HG03159 (cell line): ENCODE measurements at regions not wholly inside any gene's neighbourhood (a gene's known extent, or its start where the extent isn't known, plus 50 kb on each side); places are given as distances from the start of the nearest gene placed in this dataset.

Source experiments
- ATAC-seq: cut with Tn5 transposase; IDR thresholded peaks from one replicate; pipeline ENCODE4 v1.9.1; 2021; ENCODE audit warnings: mild to moderate bottlenecking, moderate library complexity; ENCODE audit not compliant: unreplicated experiment

DNA sequence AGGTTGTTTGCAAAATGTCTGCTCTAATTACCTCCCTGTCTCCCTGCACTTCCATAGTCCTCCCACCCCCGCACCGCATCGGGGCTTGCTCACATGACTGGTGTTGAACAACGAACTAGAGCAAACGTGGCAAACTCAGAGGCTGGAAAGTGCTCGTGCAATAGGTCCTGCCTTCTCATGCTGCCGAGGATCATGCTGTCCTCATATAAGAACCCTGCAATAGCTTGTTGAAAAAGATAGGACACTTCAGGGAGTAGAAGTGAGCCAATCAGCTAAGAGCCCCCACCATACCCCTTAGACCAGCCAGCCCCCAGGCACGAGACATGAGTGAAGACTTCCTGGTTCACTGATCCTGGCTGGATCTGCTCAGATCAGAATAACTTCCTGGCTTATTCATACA lies 219.2 kb downstream of the C6orf118 start:
- no peak for ATAC-seq

DNA sequence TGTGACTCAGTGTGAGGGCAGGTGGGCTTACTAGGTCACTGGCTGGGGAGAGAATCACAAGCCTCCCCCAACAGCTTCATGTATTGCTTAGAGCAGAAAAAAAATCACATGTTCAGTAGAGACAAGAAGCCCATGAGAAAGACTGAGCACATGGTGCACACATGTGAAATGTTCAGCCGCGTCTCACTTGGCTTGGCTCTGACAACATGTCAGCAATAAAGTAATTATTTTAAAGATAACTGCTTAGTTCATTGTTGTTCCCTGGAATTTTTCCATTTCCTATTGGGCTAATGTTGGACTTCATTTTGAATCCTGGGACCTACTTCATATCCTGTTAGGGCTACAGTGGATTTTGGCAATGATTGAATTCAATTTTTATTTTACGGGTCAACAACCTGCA lies 222.6 kb downstream of the C6orf118 start:
- no peak for ATAC-seq

DNA sequence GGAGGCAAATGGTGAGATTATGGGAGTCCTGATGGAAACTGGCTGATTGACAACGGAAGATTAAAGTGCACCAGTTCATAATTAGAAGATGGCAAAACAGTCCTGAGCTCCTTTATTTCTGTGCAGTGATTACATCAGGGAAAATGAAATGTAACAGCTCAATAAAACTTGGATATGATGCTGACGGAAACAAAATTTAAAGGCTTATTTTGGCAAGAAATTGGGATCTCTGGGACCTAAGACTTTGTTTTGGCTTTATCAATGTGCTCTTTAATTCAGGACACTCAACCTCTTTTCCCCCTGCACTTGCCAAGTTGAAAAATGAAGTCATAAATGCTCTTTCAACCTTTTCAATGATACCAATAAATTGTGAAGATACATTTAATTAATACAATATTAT lies 226.8 kb downstream of the C6orf118 start:
- ATAC-seq: no peak

DNA sequence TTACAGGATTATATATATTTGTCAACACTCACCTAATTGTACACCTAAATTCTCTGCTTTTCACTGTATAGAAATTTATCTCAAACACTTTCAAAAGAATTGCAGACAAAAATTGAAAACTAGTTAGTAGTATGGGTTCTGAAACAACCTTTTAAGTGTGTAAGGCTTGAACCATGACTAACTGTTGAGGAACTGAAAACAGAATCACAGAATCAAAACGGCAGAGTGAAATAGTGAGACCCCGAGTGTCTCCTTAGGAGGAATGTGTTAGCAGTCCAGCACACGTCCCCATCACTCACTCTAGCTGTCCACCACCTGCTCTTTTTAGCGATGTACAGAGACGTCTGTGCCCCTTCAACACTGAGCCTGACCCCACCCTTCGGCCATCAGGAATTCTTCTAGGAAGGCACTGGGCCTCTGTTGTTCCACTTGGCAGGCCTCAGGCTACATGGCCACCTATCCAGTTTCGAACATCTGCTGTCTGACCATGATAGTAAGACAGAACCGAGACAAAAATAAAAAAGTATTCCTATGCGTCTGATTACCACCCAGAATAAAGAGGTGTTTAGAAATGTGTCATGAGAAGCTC lies 227.4 kb downstream of the C6orf118 start:
- no peak for ATAC-seq

DNA sequence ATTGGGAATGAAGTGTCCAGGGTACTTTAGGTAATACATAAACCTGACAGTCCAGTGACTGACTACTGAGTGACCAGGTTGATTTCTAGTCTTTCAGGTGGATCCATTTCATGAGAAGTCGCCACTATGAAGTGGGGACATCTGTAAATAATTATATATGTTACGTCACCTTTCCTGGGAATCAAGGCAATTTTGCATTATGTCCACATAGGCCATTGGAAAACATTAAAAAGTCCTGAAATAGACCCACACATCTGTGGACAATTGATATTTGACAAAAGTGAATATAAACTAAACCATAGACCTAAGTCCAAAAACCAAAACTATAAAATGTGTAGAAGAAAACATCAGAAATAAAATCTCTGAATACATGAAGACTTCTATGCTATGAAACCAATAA lies 231.5 kb downstream of the C6orf118 start:
- ATAC-seq: no peak

DNA sequence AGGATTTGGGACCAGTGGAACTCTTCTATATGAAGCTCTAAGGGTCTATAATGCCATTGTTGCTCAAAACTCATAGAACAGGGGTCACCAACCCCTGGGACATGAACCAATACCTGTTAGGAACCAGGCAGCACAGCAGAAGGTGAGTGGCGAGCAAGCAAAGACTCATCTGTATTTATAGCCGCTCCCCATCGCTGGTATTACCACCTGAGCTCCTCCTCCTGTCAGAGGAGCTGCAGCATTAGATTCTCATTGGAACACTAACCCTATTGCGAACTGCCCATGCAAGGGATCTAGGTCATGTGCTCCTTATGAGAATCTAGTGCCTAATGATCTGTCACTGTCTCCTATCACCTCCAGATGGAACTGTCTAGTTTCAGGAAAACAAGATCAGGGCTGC lies 237.5 kb downstream of the C6orf118 start:
- ATAC-seq: no peak

DNA sequence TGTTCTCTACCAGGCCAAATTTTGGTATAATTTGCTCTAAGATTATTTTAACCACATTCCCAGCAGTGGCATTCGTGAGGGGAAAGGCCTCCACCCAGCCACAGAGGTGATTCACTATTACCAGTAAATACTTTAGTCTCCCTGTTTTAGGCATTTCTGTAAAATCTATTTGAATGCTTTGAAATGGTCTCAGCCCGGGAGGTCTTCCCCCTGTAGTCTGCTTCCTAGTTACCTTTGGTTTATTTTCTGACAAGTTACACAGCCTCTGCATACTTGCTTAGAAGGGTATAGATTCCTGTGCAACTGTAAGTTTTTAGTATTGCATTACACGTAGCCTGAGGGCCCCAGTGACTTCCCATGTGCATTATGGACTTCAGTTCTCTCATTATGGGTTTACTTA lies 248.7 kb downstream of the C6orf118 start:
- ATAC-seq: no peak

DNA sequence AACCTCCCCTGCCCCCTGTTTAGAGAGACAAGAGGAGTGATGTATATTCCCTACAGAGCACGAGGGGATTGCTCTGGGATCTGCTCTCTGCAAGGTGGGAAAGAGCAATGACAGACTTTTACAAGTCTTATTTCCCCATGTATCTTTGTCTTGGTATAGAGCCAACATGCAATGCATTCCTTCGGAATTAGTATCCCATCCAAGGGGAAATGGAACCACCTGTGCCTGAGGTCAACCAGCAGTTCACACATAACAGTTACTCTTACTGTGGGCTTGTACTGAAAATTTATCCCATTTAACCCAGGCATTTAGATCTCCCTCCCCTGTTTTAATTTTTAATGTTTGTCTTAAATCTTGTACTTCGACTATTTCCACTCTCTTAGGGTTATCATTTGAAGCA lies 250.4 kb downstream of the C6orf118 start:
- no peak for ATAC-seq

DNA sequence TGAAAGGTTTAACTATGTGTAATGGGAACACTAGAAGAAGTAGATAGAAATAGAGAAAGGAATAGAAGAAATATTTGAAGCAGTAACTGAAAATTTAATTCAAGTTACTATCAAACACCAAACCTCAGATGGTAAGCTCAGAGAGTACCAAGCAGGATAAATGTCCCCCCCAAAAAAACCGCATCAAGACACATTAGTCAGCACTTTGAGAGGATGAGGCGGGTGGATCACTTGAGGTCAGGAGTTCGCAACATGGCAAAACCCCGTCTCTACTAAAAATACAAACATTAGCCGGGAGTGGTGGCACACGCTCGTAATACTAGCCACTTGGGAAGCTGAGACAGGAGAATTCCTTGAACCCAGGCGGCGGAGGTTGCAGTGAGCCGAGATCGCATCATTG lies 253.1 kb downstream of the C6orf118 start:
- ATAC-seq: no peak

DNA sequence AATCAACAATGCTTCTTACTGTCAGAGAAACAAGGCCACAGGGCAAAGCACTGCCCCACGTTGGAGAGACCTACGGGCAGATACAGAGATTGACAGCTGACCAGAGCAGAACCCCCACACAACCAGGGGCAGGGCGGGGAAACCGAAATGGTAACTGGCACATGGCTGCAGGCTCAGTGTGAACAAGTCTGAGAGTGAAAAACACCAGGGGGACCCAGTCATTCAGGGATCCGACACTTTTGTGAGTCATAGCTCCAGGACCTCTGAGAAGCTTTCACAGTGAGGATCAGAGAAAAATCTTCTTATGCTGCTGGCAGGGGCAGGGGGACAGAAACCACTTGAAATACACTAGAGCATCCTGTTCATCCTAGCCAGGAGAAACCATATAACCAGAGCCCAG lies 254.2 kb downstream of the C6orf118 start:
- no peak for ATAC-seq

DNA sequence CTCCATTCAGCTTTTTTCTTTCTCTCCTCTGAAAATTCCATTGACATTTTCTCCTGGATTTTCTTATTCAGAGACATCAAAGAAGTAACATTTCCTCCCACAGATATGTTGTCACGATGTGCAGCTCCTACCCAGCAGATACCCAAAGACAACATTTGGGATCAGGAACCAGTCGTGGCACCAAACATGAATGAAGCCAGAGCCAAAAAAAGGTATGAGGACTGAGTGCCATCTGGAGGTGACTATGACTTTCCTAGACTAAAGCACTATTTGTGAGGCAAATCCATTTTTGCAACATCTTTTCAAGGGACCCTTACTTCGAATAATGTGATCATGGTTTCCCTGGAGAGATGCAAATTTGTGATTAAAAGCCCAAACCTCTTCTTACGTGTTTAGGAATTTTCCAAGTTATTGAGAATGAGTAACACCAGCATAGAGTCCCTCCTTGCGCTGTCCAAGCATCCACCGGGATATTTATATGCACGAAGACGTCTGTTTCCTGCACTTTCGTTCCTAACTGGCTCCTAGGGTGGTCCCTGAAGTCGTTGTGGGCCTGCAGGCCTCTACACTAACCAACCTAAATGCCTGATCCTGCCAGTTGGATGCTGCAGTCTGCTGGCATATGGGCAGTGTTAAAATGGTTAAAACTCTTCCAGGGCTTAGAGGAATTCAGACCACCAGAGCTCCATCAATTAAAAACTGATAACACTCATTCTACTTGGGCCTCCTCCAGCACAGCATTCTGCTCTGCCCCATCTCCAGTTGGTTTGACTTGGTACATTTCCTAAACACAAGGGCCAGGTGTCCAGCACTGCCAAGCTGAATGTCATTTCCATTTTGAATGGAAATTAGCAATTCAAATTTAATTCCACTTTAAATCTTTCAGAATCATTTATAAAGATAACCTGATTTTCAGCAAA lies 256.6 kb downstream of the C6orf118 start:
- ATAC-seq: no peak

DNA sequence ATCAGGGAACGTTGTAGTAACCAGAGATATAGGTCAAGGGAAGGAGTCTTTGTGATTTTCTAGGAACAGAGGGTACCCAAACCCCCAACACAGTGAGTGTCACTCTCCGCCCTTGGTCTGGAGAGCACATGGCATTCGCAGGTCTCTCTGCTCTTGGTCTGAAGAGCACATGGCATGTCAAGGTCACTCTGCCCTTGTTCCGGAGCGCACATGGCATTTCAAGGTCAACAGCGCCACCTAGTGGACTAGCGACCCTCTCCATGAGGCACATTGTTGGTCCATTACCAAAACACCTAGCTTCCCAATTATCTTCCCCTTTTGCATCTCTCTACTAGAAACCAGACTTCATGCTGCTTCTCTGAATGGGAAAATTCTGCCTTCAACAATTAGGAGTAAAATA lies 260.0 kb downstream of the C6orf118 start:
- ATAC-seq: no peak

DNA sequence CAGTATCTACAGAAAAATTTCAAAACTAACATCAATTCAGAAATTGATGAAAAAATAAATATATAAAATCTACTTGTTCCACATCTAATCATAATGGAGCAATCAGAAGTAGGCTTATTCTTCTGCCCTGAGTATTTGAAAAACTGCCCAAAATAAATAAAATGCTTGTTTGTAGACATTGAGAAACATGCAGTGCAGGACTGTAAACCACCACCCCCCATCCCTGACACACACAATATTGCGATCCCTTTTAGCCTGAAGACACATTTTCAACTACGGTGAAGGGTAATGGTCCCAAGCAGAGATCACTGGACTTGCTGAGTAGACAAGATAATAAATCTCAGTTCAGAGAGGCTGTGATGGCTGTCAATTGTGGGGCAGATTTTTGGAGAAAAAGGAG lies 261.5 kb downstream of the C6orf118 start:
- ATAC-seq: no peak

DNA sequence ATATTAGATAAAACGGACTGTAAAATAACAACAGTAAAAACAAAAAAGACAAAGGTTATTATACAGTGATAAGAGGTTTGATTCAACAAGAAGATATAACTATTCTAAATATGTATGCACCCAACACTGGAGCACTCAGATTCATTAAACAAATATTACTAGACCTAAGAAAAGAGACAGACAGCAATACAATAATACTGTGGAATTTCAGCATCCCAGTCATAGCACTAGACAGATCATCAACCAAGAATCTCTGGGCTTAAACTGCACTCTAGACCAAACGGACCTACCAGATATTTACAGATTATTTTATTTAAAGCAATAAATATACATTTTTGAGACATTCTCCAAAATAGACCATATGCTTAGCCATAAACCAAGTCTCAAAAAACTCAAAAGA lies 263.8 kb downstream of the C6orf118 start:
- no peak for ATAC-seq

DNA sequence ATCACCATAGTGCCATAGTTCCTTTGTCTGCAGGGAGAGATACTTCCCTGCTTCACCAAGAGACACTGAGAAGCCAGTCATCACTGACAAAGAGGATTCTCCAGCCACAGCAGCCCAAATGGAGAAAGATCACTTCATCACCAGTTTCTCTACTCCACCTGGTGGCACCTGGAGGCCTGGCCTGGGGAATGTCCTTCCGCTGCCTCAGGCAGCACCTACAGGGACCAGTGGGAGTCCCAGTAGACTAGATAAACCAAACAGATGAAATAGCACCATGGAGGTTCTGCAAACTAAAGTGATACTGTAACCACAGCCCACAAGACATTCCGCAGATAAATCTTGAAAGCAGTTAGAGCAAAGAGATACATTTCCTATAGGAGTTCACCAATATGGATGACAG lies 266.5 kb downstream of the C6orf118 start:
- ATAC-seq: no peak

DNA sequence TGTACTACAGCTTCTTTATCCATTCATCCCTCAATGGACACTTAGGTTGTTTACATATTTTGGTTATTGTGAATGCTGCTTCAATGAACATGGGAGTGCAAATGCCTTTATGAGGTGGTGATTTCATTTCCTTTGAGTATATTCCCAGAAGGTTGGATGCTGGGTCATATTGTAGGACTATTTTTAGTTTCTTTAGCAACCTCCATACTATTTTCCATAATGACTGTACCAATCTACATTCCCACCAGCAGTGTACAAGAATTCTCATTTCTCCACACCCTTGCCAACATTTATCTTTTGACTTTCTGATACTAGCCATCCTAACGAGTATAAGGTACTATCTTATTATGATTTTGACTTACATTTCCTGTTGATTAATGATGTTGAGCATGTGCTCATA lies 269.0 kb downstream of the C6orf118 start:
- ATAC-seq: no peak

DNA sequence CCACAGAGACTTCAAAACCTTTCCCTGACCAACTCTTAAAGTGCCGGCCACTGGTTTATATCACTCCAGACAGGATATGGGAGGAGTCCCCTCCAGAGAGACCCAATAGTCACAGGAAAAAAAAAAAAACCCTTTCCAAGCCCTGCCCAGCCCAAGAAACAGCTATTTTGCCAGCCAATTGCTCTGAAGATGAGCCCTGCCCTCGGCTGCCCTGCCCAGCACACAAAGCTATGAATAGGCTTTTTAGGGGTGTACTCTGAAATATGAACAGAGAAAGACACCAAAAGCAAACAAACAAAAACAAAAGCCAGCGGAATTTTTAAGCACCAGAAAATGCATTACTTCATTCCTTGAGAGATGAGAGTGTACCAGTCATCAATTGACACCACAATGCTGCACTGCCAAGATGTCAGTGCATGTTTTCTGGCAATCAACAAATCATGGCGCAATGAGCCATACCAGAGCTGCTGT lies 275.1 kb downstream of the C6orf118 start:
- ATAC-seq: no peak

DNA sequence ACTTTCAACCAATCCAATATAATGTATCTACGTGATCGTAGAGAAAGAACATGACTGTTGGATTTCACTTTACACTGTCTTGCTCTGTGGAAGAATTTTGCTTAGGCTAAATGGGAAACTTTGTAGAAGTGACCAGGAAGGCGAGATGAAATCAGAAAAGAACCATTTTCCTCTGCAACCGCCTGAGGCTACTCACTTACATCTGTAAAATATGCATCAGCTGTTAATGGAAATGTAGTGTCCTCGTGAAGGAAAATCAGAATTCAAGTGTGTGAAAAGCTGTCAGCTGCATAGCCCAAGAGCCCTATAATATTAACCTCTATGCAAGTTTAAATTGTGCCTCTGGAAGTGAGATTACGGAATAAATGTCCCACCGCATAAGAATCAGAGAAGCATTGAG lies 277.9 kb downstream of the C6orf118 start:
- no peak for ATAC-seq

DNA sequence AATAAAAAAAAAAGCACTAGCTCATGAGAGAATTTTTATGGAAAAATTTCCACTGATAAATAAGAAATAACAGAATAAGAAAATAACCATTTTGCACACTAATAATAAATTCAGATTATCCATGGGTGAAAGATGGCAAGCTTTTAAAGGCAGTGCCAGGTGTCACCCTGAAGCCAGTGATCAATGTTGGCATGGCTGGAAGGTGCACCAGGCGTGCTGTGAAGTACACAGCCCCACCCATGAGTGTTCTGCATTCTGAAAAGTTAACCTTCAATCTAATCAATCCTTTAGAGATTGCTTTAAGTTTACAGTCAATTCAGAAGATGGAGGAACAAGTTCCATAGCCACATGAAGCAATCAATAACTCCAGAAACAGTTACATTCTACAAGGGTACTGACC lies 284.4 kb downstream of the C6orf118 start:
- ATAC-seq: no peak

DNA sequence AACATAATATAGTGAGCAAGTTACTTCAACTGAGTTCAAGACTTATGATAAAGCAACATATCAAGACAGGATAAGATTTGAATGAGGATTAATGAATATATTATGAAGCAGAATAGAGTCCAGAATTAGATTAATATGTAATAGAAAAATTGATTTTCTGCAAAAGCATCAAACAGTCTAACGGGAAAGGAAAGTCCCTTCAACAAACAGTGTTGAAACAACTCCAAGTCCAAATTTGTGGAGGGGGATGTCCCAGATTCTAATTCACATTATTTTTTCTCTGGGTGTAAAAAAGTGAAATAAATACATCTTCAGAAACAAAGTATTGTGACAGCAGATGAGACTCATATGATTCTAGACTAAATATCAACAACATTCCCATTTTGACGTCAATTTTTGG lies 289.7 kb downstream of the C6orf118 start:
- ATAC-seq: no peak

DNA sequence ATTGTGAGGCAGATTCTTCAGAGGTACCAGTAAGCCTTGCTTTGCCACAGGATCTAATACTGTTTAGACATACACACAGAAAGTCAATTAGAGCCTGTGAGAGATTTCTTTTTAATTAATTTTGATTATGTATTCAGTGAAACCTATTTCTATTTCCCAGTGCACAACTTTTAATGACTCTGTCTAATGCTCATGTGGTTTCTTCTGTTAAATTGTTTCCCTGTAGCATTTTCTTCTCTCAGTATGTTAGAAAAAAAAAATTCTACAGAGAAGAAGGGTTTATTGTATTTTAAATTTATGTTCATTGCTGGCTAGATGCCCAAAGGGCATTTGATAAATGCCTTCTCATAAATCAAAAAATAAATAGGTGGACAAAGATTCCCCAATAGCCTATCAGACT lies 293.7 kb downstream of the C6orf118 start:
- ATAC-seq: no peak

DNA sequence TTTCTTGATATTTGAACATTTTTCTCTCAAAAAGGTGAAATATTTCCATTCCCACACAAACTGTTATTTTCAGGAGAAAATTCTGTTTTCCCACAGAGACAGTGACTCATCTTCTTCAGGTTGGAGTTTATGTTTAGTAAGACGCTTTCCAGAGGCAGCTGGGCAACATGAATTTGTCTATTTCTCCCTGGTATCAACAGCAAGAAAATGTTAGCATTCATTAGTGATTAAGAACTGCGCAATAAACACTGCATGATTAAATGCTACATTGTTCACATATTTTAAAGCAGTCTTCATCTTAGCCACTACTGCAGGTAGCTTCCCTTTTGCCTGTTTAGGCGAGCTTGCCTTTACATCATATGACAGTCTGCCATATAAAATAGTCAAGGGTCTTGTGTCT lies 295.7 kb downstream of the C6orf118 start:
- no peak for ATAC-seq

DNA sequence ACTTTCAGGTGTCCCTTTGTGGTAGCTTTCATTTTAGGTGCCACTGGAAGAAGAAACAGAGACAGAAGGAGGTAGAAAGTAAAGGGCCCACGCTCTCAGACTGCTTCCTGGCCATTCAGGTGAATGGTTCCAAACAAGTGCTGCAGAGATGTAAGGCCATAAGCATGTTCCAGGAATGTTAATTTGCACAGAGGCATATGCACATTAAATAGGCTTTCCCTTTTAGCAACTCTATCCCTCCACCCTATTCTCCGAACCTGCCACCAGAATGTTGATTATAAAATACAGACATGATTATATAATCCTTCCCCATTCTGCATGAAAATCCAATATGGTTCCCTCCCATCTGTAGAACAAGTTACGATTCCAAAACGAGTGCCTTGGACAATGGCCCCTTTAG lies 297.2 kb downstream of the C6orf118 start:
- no peak for ATAC-seq
